Testis (tissue), 2 donors: ENCODE measurements at regions not wholly inside any gene's neighbourhood (a gene's known extent, or its start where the extent isn't known, plus 50 kb on each side); places are given as distances from the start of the nearest gene placed in this dataset.

Experiments used
- DNase-seq: peaks from one replicate; pipeline ENCODE4 v3.0.0-alpha.2; 2019
- H3K27ac ChIP-seq, 2 donors: fragments of 200-600 bp; sonication (generic); one replicate each; pipeline ENCODE4 v1.5.1; 2019
- H3K27me3 ChIP-seq: fragments of 200-600 bp; sonication (generic); one replicate; pipeline ENCODE4 v1.5.1; 2019
- H3K36me3 ChIP-seq: fragments of 200-600 bp; sonication (generic); one replicate; pipeline ENCODE4 v1.5.1; 2017; ENCODE audit warnings: low read depth; ENCODE audit errors: missing control alignments
- H3K4me1 ChIP-seq: fragments of 200-600 bp; sonication (generic); one replicate; pipeline ENCODE4 v1.5.1; 2019
- H3K4me3 ChIP-seq, 2 donors: fragments of 200-600 bp; sonication (generic); one replicate each; pipeline ENCODE4 v1.5.1; 2017 to 2019
- H3K9me3 ChIP-seq: fragments of 200-600 bp; sonication (generic); one replicate; pipeline ENCODE4 v1.5.1; 2017
- CTCF ChIP-seq, 3 experiments: fragments of 450-650 bp in 2 of 3; fragments of 200-600 bp in 1 of 3; sonication (generic) in 1 of 3; IDR thresholded peaks; one replicate each; pipeline ENCODE4 v1.5.1; 2016 to 2019; ENCODE audit warnings: antibody characterized with exemption in 3 of 3, mild to moderate bottlenecking in 2 of 3, moderate library complexity in 1 of 3
- POLR2A ChIP-seq: fragments of 450-650 bp; IDR thresholded peaks from one replicate; pipeline ENCODE4 v1.6.1; 2017; ENCODE audit warnings: antibody characterized with exemption, mild to moderate bottlenecking, moderate library complexity
- WGBS, 2 donors: methylation state at CpG; one replicate each; pipeline ENCODE4 v1.1.5; 2018; 5-methylcytosine and 5-hydroxymethylcytosine counted together
- intact Hi-C: fragments of 100-400 bp; cut with DNase I; formaldehyde crosslinking; loops from one replicate; pipeline ENCODE4 v1.15.1; 2023; ENCODE audit warnings: low total_unique reads

- intact Hi-C loops = loop anchor here (5.0 kb wide), 1 partner anchor 470 kb away; no protein-coding TSS in a partner anchor
These were observed 353.9 kb upstream of the DDI1 start for GRCh38 chr11:103682318-103683184.

GRCh38 chr11:103683576-103683975, 352.9 kb upstream of the DDI1 start:
- H3K4me3 ChIP-seq = no peak overlapping the region
- DNase-seq = no peak
- intact Hi-C loops = loop anchor here (5.0 kb wide), 1 partner anchor 469 kb away; no protein-coding TSS in a partner anchor
- no peak for TF ChIP-seq POLR2A
- no peak for TF ChIP-seq CTCF (IDR thresholded peaks at IDR 0.05)
- 86 to 89% methylated on average over 2 of the region's 2 CpGs for WGBS, 2 donors
- H3K9me3 ChIP-seq = no peaks in the 10 kb centered on the region
- no peaks in the 10 kb centered on the region for H3K27me3 ChIP-seq
- H3K27ac ChIP-seq = no peak overlapping the region
- peaks cover 8% of the 10 kb centered on the region for H3K4me1 ChIP-seq
- no peaks in the 10 kb centered on the region for H3K36me3 ChIP-seq

More at GRCh38 chr11:103682318-103683184, 353.9 kb upstream of the DDI1 start:
- H3K4me3 ChIP-seq = no peak overlapping the region
- no peaks in the 10 kb centered on the region for H3K27me3 ChIP-seq
- H3K9me3 ChIP-seq = no peaks in the 10 kb centered on the region
- 25 to 45% methylated on average over 8 of the region's 8 CpGs for WGBS, 2 donors
- no peaks in the 10 kb centered on the region for H3K36me3 ChIP-seq
- peaks cover 8% of the 10 kb centered on the region for H3K4me1 ChIP-seq
- TF ChIP-seq POLR2A = no peak
- peak; percentile 81 to 92 (median 89) for TF ChIP-seq CTCF (IDR thresholded peaks at IDR 0.05)
- H3K27ac ChIP-seq = no peak overlapping the region
- DNase-seq = peak; percentile 80

- WGBS, 2 donors = 91 to 92% methylated on average over 3 of the region's 3 CpGs
- no peak for DNase-seq
- Histone ChIP-seq H3K4me1 (no peaks in the 10 kb centered on the region), H3K27me3 (no peaks in the 10 kb centered on the region), H3K9me3 (no peaks in the 10 kb centered on the region), H3K36me3 (no peaks in the 10 kb centered on the region), H3K4me3 (no peak overlapping the region), H3K27ac (no peak overlapping the region)
- no peak for TF ChIP-seq POLR2A
- no peak for TF ChIP-seq CTCF (IDR thresholded peaks at IDR 0.05)
- intact Hi-C loops = no loop called here
These were observed 347.5 kb upstream of the DDI1 start for GRCh38 chr11:103688924-103689323.

GRCh38 chr11:103690356-103690755, 346.1 kb upstream of the DDI1 start:
- no peak for DNase-seq
- intact Hi-C loops = no loop called here
- 95% methylated on average over 1 of the region's 1 CpG for WGBS, 2 donors

More at GRCh38 chr11:103690356-103690755, 346.1 kb upstream of the DDI1 start:
- Histone ChIP-seq H3K4me3 (no peak overlapping the region), H3K4me1 (no peaks in the 10 kb centered on the region), H3K9me3 (no peaks in the 10 kb centered on the region), H3K27ac (no peak overlapping the region), H3K36me3 (no peaks in the 10 kb centered on the region), H3K27me3 (no peaks in the 10 kb centered on the region)
- TF ChIP-seq CTCF (IDR thresholded peaks at IDR 0.05) (no peak), POLR2A (no peak)
